GM21529 (cell line): ENCODE measurements at regions not wholly inside any gene's neighbourhood (a gene's known extent, or its start where the extent isn't known, plus 50 kb on each side); places are given as distances from the start of the nearest gene placed in this dataset.

ENCODE experiments used
- ATAC-seq: cut with Tn5 transposase; IDR thresholded peaks from one replicate; pipeline ENCODE4 v1.9.1; 2021; ENCODE audit not compliant: unreplicated experiment

- ATAC-seq: no peak
Measured at GRCh38 chr4:19010761-19011160, 989.2 kb upstream of the LCORL start.

DNA sequence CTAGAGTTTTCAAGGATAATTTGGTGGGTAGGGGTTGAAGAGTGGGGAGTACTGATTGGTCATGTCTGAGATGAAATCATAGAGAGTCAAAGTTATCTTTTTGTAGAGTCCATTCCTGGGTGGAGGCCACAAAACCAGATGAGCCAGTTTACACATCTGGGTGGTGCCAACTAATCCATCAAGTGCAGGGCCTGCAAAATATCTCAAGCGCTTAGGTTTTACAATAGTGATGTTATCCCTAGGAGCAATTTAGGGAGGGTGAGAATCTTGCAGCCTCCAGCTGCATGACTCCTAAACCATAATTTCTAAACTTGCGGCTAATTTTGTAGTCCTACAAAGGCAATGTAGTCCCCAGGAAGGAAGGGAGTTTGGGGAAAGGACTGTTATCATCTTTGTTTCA, 988.3 kb upstream of the LCORL start:
- ATAC-seq: no peak

GRCh38 chr4:19005211-19005610, 983.7 kb upstream of the LCORL start:
- no peak for ATAC-seq

DNA sequence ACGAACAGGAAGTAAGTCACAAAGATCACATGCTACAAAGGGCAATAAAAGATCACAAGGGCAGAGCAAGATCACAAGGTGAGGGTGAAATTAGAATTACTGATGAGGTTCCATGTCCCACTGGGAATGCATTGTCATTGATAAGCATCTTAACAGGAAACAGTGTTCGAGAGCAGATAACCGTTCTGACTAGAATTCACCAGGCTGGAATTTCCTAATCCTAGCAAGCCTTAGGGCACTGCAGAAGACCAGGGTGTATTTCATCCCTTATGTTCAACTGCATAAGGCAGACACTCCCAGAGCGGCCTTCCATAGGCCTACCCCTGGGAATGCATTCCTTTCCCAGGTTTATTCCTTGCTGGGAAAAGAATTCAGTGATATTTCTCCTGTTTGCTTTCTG, 980.6 kb upstream of the LCORL start:
- ATAC-seq: no peak

- ATAC-seq: no peak
Measured at GRCh38 chr4:18999595-18999994, 978.0 kb upstream of the LCORL start.

- no peak for ATAC-seq
Measured at GRCh38 chr4:18981234-18981615, 959.7 kb upstream of the LCORL start.

GRCh38 chr4:18980516-18981233, 959.1 kb upstream of the LCORL start:
- peak; percentile 98 for ATAC-seq

DNA sequence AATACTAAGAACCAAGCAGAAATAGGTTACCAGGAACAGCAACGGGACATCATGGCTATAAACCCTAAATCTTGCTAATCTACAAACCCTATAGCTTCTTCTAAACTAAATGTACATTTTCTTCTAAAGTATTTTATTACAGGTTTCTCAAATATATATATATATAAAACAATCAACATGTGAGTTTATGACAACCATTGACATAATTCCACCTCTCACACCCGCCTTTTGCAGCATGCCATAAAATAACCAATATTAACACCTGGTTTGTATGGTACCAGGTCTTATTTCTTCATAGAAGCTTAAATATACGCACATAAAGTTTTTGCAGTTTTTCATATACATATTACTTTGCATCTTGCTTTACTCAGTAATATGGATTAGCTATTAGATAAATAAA, 955.3 kb upstream of the LCORL start:
- ATAC-seq: no peak

GRCh38 chr4:18975916-18976808, 954.6 kb upstream of the LCORL start:
- ATAC-seq: no peak

DNA sequence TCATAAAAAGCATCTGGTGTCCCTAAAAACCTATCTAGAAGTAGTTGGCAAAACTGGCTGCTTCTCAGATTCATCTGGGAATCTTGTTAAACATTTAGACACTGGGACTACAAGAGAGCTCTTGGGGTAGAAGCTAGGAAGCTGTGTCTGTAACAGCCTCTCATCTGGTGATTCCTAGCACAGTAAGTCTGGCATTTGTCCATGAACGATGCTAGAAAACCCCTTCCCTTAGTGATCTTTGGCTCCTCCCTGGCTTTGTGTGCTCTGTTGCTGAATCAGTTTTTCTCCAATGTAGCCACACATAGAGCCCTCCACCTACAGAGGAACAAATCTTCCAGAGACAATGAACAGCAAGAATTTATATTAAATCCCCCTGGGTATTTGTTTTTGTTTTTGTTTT, 951.7 kb upstream of the LCORL start:
- no peak for ATAC-seq

GRCh38 chr4:18961879-18962278, 940.3 kb upstream of the LCORL start:
- no peak for ATAC-seq

DNA sequence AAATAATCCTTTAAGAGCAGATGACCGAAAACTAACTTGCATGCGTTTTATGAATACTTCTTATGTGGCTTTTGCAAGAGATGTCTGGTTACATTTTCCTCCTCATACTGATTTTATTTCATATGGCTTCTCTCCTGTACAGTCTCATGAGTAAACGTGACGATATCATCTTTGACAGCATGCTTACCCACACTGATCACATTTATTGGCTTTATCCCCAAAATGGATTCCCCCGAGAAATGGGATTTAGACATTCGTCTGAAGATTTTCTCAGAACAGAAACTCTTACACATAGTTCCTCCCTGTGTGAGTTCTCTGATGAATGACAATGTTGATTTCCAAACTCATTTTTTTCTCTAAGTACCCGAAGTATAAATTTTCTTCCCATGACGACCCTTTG, 939.7 kb upstream of the LCORL start:
- no peak for ATAC-seq

- no peak for ATAC-seq
Measured at GRCh38 chr4:18957716-18958115, 936.2 kb upstream of the LCORL start.

DNA sequence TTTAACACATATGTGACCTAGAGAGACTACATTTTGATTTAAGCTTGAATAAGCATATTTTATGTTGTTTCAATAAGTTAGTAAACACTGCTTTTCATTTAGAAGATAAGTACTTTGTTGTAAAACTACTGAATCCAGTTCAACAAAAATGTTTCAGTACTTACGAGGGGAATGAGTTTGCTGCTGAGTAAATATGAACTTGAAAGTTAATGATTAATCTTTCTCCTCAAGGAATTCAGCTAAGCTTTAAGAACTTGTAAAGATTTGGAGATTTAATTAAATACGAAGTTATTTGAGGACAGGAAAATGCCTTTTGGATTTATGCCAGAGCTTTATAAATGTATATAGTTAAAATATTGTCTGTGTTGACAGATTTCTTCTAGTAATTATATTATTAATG, 933.0 kb upstream of the LCORL start:
- no peak for ATAC-seq

GRCh38 chr4:18953613-18954012, 932.1 kb upstream of the LCORL start:
- no peak for ATAC-seq

- ATAC-seq: no peak
Measured at GRCh38 chr4:18945464-18945863, 923.9 kb upstream of the LCORL start.

DNA sequence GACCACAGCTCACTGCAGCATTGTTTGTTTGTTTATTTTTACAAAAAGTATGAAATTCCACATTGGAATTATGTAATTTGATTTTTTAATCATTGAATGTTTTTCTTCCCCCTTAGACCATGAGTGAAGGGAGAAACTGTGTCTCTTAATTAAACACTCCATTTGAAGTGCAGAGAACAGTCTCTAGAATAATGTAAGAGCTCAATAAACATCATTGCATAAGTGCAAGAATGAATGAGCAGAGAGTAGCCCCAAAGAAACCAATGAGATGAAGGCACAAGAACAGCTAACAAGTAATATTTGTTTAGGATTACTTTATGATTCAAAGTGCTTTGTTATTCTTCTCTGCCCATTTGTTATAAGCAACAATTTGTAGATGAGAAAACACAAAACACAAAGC, 921.3 kb upstream of the LCORL start:
- no peak for ATAC-seq

DNA sequence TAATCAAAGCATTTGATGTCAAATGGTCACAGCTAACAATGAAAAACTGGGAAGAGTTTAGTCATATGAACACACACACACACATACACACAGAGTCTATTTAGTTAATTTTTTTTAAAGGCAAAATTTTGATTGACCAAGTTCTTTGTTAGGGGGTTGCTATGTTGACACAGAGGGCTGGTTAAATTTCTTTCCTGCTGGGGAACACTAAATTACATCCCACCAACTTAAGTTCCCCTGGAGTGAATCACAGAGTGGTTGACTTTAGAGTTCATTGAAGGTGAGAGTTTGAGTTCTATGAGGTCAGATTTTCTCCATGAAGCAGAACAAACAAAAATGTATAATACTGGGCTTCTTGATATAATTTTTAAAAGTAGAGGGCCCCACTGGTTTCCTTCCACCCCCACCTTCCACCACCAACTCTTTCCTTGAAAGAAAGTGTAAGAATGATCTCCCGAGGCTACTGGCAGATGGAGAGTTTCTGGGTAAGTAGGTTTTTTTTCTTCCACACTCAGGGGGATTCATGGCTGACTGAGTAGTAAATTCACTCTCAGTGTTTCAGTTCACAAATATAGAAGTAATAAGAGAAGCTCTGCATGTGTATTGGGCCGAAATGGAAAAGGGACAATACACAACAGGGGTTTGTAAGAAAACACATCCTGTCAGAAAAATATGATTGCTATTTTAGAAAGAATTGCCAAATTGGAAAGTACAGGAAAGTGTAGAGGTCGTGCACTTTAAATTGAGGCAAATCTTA, 917.0 kb upstream of the LCORL start:
- no peak for ATAC-seq

- ATAC-seq: no peak
Measured at GRCh38 chr4:18937746-18938145, 916.2 kb upstream of the LCORL start.

GRCh38 chr4:18937080-18937479, 915.5 kb upstream of the LCORL start:
- ATAC-seq: no peak

GRCh38 chr4:18935659-18936345, 914.2 kb upstream of the LCORL start:
- ATAC-seq: no peak
